22Rv1 (cell line): ENCODE measurements at regions not wholly inside any gene's neighbourhood (a gene's known extent, or its start where the extent isn't known, plus 50 kb on each side); places are given as distances from the start of the nearest gene placed in this dataset.
"Not testable (repeated sequence)": the region's sequence is repeated elsewhere in the genome, so short reads cannot be mapped to it uniquely, and the experiment has no call there.

Experiments
- H3K27ac ChIP-seq: fragments of 450-650 bp; 2 replicates; pipeline ENCODE4 v1.5.1; 2017
- ZFX ChIP-seq: fragments of 450-650 bp; IDR thresholded peaks from 2 replicates; pipeline ENCODE4 v1.6.1; 2017; ENCODE audit warnings: antibody characterized with exemption, borderline replicate concordance
- TF ChIP-seq, protein P1 (sequence below): fragments of 450-650 bp; IDR thresholded peaks from 2 replicates; pipeline ENCODE4 v1.5.1; 2017; ENCODE audit warnings: mild to moderate bottlenecking

DNA sequence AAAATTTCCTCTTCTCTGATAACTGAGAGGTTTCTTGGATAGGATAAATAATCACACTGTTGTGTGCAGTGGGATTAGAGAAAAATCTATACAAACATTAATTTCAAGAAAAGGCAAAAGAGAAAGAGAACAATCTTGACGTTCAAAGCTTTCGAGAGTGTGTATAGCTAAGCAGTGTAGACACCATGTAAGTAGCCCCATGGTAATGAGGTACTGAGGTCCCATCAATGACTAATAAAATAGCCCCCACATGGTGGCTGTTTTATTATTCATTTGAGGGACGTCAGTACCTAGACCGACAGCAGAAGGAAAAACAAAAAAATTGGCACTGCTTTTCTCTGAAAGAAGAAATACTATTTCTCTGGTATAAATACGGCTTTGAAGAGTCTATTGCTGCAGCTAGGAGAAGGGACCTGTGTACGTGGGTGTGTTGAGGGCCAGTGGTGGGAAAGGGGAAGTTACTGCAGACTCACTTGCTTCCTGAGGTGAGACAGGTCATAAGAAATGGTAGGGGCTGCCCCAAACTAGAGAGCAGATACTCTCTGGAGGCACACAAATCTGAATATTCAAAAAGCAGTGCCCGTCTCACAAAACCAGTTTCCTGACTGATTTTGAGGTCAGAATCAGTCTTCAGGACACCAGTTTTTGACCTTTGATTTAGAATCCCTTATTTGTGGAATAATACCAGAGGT is 339.8 kb downstream of the EMP1 start:
- TF ChIP-seq, protein P1, sequence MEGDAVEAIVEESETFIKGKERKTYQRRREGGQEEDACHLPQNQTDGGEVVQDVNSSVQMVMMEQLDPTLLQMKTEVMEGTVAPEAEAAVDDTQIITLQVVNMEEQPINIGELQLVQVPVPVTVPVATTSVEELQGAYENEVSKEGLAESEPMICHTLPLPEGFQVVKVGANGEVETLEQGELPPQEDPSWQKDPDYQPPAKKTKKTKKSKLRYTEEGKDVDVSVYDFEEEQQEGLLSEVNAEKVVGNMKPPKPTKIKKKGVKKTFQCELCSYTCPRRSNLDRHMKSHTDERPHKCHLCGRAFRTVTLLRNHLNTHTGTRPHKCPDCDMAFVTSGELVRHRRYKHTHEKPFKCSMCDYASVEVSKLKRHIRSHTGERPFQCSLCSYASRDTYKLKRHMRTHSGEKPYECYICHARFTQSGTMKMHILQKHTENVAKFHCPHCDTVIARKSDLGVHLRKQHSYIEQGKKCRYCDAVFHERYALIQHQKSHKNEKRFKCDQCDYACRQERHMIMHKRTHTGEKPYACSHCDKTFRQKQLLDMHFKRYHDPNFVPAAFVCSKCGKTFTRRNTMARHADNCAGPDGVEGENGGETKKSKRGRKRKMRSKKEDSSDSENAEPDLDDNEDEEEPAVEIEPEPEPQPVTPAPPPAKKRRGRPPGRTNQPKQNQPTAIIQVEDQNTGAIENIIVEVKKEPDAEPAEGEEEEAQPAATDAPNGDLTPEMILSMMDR = no peak
- TF ChIP-seq ZFX = no peak
- H3K27ac ChIP-seq = no peak overlapping the region

- H3K27ac ChIP-seq = no peak overlapping the region
- no peak for TF ChIP-seq ZFX
- TF ChIP-seq, protein P1 = peak; percentile 100
Observed at GRCh38 chr12:13534645-13535398, 338.3 kb downstream of the EMP1 start.

GRCh38 chr12:13534242-13534641 is 337.7 kb downstream of the EMP1 start:
- H3K27ac ChIP-seq = no peak overlapping the region
- TF ChIP-seq, protein P1 = no peak
- no peak for TF ChIP-seq ZFX

DNA sequence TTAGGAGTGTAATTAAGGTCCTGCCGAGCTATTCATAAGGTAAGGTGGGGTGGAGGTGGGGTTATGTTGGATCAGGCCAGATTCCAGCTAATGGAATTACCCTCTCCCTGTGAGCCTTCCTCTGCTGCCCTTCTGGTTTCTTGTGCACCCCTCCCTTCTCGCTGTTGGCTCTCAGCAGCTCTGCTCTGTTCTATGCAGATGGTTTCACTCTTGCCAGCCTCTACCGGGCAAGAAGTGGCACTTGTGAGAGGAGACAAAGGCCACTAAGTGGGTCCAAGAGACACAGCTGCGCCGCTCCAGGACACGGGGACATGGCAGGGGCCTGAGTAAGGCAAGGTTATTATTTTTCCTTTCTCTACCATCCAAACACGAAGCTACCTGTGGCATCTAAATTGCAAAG is 334.4 kb downstream of the EMP1 start:
- H3K27ac ChIP-seq = no peak overlapping the region
- no peak for TF ChIP-seq ZFX
- TF ChIP-seq, protein P1 = no peak

DNA sequence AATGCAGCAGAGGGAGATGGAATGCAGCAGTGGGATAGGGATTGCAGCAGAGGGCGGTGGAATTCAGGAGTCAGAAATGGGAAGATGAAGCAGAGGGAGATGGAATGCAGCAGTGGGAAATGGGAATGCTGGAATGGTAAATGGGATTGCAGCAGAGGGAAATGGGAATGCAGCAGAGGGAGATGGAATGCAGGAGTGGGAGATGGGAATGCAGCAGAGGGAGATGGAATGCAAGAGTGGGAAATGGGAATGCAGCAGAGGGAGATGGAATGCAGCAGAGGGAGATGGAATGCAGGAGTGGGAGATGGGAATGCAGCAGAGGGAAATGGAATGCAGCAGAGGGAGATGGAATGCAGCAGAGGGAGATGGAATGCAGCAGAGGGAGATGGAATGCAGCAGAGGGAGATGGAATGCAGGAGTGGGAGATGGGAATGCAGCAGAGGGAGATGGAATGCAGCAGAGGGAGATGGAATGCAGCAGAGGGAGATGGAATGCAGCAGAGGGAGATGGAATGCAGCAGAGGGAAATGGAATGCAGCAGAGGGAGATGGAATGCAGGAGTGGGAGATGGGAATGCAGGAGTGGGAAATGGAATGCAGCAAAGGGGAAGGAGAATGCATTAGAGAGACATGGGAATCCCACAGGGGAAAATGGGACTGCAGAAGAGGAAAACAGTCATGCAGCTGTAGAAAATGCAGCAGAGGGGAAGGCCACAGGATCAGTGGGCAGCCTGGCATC is 329.8 kb downstream of the EMP1 start:
- not testable (repeated sequence) for H3K27ac ChIP-seq

DNA sequence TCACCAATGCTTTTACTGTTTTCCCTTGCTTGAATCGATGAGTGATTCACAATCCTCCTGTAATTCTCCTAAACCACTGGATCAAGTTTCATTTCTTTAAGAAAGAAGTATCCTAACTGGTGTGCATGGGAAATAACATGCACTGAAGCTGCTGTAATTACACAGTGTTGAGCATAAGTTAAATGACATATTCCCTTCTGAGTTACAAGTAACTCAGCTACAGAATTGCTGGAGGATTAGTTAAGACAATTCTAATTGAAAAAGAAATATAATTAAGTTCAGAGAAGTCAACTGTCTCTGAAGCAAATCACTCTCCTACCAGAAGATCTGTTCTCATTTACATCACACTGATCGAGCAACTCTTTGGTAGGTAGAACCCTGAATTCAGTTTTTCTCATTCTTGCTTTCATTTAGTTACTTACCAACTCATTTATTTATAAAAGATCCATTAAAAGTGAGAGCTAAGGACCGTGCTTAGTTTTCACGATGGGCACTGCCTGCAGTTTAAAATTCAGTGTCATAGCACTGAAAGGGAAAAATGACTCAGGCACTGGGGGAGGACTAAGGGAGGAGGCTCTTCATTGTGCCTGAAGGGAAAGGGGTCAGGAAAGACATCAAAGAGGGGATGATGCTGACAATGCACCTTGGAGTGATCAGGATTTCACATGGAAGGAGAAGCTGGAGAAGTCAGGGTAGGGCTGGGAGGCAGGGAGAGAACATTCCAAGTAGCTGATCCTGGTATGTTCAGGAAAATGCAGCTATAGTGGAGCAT is 327.2 kb downstream of the EMP1 start:
- TF ChIP-seq, protein P1 = no peak
- no peak for TF ChIP-seq ZFX
- H3K27ac ChIP-seq = no peak overlapping the region

GRCh38 chr12:13518034-13518433 is 321.5 kb downstream of the EMP1 start:
- H3K27ac ChIP-seq = not testable (repeated sequence)

- TF ChIP-seq, protein P1 = no peak
- TF ChIP-seq ZFX = no peak
- H3K27ac ChIP-seq = no peak overlapping the region
Observed at GRCh38 chr12:13509740-13510139, 313.2 kb downstream of the EMP1 start.
